ENCODE measurements at regions not wholly inside any gene's neighbourhood (a gene's known extent, or its start where the extent isn't known, plus 50 kb on each side); places are given as distances from the start of the nearest gene placed in this dataset.

DNA sequence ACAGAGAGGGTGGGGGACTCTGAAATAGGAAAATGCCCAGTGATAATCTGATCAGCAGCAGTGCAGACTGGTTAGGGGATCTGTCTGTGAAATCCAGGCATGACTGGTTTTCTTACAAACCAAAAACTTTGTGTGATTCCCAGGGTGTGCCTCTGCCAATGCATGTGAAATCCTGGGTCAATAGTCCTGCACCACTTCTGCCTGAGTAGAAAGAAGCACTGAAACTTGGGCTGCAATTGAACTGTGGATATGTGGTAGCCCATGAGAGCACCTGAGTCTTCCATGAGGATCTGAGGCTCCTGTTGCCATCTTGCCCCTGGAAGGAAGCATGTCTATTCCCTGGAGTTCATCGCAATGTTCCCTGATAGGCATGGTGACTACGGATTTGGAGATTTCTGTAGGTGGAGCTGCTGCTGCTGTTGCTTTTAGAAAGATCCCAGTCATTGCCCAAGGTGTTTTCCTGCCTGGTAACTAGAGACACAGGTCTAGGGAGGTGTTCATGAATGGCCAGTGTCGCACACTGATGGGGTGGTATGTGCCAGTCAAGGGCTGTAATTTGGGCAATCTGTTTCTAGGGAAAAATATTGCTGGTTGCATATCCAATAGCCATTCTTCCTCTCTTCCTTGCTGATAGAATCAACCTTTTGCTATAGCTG, 146.7 kb downstream of the CARTPT start:
- no peak for DNase-seq

GRCh38 chr5:71872311-71872864, 153.3 kb downstream of the CARTPT start:
- no peak for DNase-seq

GRCh38 chr5:71873191-71873591, 154.1 kb downstream of the CARTPT start:
- peak; percentile 68 for DNase-seq

- DNase-seq, result no peak
Observed at GRCh38 chr5:71874521-71874920, 155.4 kb downstream of the CARTPT start.

GRCh38 chr5:71877511-71877910, 158.4 kb downstream of the CARTPT start:
- no peak for DNase-seq

DNA sequence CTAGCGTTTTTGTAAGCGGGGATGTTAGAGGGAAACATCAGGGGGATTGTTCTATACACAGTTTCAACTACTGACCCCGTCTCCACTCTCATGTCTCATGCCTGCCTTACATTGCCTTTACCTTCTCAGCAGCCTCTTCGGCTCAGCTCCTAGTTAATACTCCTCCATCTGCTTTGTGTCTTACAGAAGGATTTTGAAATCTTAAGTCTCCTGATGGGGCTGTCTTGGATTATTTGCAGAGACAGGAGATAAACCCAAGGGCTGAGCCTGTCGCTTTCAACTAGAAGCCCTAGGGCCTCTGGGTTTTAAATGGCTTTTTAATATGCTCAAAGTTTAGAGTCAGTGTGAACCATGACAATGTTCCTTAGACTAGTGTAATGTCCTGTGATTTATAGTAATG, 161.5 kb downstream of the CARTPT start:
- no peak for DNase-seq

DNA sequence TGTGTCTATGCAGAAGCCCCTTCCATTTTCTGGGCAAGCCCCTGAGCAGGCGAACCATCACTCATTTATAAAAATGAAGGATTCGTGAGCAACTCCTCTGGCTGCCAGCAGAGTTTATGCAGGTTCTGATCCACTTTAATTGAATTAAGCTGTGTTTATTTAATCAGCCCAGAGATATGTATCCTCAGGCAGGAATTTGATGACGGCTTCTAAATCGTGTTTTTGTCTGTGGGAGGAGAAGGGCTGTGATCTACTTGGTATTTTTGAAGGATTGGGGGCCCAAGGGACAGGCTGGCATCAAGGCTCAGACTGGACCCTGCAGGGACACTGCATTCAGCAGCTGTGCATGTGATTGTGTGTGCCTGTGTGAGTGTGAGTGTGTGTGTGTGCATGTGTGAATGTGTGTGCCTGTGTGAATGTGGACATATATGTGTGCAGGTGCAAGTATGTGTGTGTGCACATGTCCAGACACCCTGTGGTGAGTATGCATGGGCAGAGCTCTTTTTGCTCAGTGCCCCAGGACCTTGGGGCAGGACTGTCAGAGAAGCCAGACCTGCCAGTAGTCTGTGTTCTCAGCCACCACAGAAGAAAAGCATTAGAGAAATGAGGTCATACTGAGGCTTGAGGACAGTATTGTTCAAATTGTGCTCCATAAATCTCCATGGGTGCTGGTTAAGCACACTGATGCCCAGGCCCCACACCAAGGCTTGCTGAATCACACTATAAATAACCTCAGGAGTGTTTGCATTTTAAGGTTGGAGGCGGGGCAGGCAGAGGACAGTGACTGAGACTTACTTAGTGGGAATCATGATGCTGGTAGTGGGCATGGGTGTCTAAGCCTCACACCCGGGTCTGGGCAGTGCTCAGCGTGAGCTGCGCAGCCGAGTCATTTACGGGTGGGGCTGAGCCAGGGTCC, 164.0 kb downstream of the CARTPT start:
- DNase-seq, result peak; percentile 34

DNA sequence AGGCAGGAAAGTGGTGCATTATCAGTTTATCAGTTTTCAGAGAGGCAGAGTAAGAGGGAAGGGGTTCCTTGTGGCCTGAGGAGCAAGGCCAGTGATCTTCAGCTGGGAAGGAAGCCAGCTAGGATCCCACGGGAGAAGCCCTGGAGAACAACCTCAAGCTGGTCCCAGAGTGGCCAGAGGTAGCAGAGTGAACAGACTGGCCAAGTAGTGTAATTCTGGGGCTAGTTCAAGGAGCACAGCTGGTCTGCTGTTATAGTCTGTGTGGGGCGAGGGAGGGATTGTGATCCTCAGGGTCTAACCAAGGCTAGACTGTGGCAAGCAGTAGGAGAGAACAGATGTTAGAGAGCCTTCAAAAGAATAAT, 164.6 kb downstream of the CARTPT start:
- DNase-seq, result no peak

GRCh38 chr5:71884926-71885325, 165.9 kb downstream of the CARTPT start:
- DNase-seq, result no peak

DNA sequence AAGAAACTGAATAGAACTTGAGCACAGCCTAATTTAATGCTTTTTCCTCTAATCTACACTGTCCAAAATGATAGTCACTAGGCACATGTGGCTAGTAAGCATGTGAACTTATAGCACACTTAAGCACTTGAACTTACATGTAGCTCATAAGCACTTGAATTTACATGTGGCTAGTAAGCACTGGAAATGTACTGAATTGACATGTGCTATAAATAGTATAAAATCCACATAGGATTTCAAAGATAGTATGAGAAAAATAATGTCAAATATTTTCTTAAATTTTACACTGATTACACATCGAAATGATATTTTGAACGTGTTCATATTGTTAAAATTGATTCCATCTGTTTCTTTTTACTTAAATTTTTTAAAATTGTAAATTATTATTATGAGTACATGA, 167.3 kb downstream of the CARTPT start:
- no peak for DNase-seq

- DNase-seq, result peak; percentile 54
Observed at GRCh38 chr5:71887680-71888079, 168.6 kb downstream of the CARTPT start.

DNA sequence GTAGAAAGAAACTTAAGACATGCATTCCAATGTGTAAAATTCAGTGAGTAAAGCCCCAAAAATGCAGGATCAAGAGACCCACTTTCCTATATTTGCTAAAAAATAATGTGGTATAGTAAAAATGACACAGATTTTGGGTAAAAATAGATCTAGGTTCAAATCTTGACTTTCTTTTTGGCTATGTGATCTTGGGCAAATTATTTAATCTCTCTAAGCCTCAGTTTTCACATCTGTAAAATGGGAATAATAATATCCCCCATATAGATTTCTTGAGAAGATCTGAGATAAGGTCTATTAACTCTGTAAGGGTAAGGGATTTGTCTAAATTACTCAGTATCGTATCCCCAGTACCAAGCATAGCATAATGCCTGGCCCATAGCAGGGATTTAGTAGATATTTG, 172.3 kb downstream of the CARTPT start:
- DNase-seq, result no peak

GRCh38 chr5:71891856-71892255, 172.8 kb downstream of the CARTPT start:
- no peak for DNase-seq

DNA sequence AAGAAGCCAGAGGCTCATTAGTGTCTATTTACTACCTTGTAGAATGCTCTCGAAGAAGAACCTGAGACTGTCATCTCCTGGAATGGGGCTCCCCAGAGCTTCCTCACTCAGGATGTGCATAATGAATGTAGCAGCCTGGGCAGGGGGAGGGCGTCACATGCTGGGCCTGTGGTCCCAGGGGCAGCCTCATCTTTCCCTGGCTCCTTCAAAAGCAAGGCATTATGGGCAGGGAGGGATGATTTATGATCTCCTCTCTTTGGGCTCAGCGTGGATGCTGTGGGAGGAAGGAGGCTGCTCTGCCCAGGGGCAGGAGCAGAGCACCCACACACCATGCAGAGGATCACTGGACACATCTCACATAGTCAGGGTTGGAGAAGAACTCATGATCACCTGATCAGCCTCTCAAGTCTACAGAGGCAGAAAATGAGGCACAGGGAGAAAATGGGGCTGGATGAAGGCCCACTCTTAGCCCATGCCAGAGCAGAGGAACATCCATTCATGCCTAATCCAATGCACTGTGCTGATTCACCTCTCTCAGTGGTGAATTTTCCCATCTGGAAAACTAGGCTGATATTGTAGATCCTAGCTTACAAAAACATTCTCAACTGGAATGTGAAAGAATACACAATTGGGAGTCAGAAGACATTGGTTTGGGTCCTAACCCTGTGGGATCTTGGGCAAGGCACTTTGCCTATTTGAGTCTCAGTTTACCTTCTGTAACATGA, 173.7 kb downstream of the CARTPT start:
- DNase-seq, result no peak

GRCh38 chr5:71893451-71893850, 174.4 kb downstream of the CARTPT start:
- DNase-seq, result no peak

DNA sequence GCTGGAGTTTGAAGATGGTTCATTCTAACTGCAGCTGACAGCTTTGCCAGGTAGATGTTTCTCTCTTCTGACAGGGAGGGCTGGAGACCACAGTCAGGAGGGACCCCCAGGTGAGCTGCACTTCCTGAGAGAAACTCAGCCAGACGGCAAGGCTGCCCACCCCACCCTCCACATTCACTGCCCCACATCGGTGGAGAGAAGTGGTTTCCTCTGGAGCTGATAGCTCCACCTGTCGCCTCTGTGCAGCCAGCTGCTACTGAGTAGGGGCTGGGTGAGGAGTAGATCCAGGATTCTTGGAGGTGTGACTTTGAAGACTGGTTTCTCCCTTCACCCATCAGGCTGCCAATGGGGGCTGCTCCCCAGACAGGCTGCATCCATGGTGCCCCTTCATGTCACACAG, 175.0 kb downstream of the CARTPT start:
- DNase-seq, result no peak

- no peak for DNase-seq
Observed at GRCh38 chr5:71895546-71895945, 176.5 kb downstream of the CARTPT start.

DNA sequence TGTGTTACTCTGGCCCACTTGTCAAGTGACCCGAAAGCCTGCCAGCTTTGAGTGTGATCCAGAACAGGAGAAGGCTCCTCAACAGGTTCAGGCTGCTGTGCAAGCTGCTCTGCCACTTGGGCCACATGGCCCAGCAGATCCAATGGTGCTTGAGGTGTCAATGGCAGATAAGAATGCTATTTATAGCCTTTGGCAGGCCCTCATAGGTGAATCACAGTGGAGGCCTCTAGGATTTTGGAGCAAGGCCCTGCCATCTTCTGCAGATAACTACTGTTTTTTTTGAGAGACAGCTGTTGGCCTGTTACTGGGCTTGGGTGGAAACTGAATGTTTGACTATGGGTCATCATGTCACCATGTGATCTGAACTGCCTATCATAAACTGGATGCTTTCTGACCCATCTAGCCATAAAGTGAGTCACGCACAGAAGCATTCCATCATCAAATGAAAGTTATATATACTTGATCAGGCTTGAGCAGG, 180.8 kb downstream of the CARTPT start:
- no peak for DNase-seq

GRCh38 chr5:71903808-71904207, 184.7 kb downstream of the CARTPT start:
- peak; percentile 27 for DNase-seq

DNA sequence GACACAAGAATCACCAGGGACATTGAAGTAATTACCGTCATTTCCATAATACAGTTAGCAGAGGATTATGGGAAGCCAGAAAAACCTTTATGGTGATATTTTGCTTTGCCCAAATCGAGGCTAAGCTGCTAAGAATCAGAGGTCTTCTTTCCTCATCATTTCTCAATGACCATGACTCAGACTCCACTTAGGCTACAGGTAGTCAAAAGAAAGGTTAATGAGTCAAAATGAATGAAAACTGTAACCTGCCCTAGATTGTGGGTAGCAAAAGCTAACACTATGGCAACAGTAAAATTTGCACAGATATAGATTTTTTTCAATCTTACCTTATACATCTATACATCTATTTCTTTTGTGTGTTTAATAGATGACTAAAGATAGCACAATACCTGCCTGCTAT, 185.8 kb downstream of the CARTPT start:
- no peak for DNase-seq

GRCh38 chr5:71905834-71906711, 187.0 kb downstream of the CARTPT start:
- DNase-seq, result no peak

DNA sequence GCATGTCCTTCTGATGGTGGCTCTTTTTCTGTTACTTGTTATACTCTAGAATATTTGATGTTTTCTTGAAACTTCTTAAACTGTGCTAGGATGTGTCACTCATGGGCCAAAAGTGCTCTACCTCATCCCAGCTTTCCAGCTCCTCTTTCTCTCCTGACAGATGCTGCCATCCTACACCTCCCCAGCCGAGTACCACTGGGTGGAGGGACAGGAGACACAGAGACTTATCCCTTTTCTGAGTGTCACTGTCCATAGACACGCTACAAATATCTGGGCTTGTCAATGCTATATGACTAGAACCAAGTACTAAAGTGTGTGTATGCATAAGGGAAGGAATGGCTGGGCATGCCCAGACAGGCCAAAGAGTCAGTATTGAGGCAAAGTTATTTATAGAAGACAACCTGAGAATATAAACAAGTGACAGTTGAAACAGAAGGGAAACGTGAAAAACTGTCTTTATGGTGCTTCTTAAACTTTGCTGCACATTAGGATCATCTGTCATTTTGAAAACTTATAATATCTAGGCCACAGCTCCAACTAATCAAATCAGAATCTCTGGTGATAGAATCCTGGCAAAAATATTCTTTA, 188.0 kb downstream of the CARTPT start:
- no peak for DNase-seq
